ENCODE measurements at regions not wholly inside any gene's neighbourhood (a gene's known extent, or its start where the extent isn't known, plus 50 kb on each side); places are given as distances from the start of the nearest gene placed in this dataset.

GRCh38 chr4:98199247-98199646 is 56.0 kb upstream of the STPG2 start:
- TF ChIP-seq FOXA1 (IDR thresholded peaks at IDR 0.05) (no peak), CTCF (IDR thresholded peaks at IDR 0.05; ENCODE audit: low read depth, low read length, missing input control) (no peak), NR2F2 (IDR thresholded peaks at IDR 0.05) (no peak), RAD21 (IDR thresholded peaks at IDR 0.05) (no peak), RXRA (IDR thresholded peaks at IDR 0.05) (no peak), SP1 (IDR thresholded peaks at IDR 0.05) (no peak), TAF1 (conservative IDR thresholded peaks at IDR 0.05) (no peak), REST (IDR thresholded peaks at IDR 0.05) (no peak), ATF3 (IDR thresholded peaks at IDR 0.05) (no peak), FOXA2 (IDR thresholded peaks at IDR 0.05) (no peak), ZBTB33 (IDR thresholded peaks at IDR 0.05) (no peak), EGR1 (IDR thresholded peaks at IDR 0.05; ENCODE audit: low read depth in 2 of 2) (no peak), GABPA (IDR thresholded peaks at IDR 0.05 in 1 of 2, conservative IDR thresholded peaks at IDR 0.05 in 1 of 2) (no peak), MAX (IDR thresholded peaks at IDR 0.05) (no peak), YY1 (IDR thresholded peaks at IDR 0.05) (no peak), HNF4A (conservative IDR thresholded peaks at IDR 0.05) (no peak), HNF4G (IDR thresholded peaks at IDR 0.05) (no peak), JUND (IDR thresholded peaks at IDR 0.05) (no peak)
- Histone ChIP-seq H3K4me3 (ENCODE audit: low read depth in 1 of 3, low read length in 3 of 3) (no peak overlapping the region), H3K27ac (ENCODE audit: low read depth in 1 of 2, low read length in 2 of 2) (no peak overlapping the region), H3K9ac (ENCODE audit: low read depth in 1 of 2, low read length in 2 of 2) (no peak overlapping the region), H3K36me3 (ENCODE audit: control insufficient read depth in 4 of 4, insufficient read depth in 3 of 4, low read depth in 1 of 4, low read length in 3 of 4) (no peaks in the 10 kb centered on the region), H3K4me1 (ENCODE audit: control insufficient read depth in 4 of 4, insufficient read depth in 4 of 4, low read length in 3 of 4) (no peaks in the 10 kb centered on the region), H3K9me3 (ENCODE audit: control insufficient read depth in 4 of 4, low read length in 3 of 4) (peaks cover 0 to 9% (median 0%) of the 10 kb centered on the region in 4 donors), H3K27me3 (ENCODE audit: control insufficient read depth in 4 of 4, insufficient read depth in 4 of 4, low read length in 3 of 4) (no peaks in the 10 kb centered on the region)
- WGBS, result 95% methylated on average over 4 of the region's 4 CpGs
- no peak for DNase-seq (ENCODE audit: low spot score)

Measured in liver (tissue), 8 donors.